BE2C (cell line): ENCODE measurements at regions not wholly inside any gene's neighbourhood (a gene's known extent, or its start where the extent isn't known, plus 50 kb on each side); places are given as distances from the start of the nearest gene placed in this dataset.
"Not testable (repeated sequence)": the region's sequence is repeated elsewhere in the genome, so short reads cannot be mapped to it uniquely, and the experiment has no call there.

Experiments used
- DNase-seq: peaks from one replicate; pipeline ENCODE4 v3.0.0-alpha.2; 2020
- H3K27me3 ChIP-seq: fragments of 250-450 bp; sonication (Bioruptor Pico); 2 replicates; pipeline ENCODE4 v1.5.1; 2020; ENCODE audit warnings: mild to moderate bottlenecking
- H3K36me3 ChIP-seq: fragments of 250-450 bp; sonication (Bioruptor Pico); 2 replicates; pipeline ENCODE4 v1.5.1; 2020; ENCODE audit warnings: mild to moderate bottlenecking
- H3K4me1 ChIP-seq: fragments of 250-450 bp; sonication (Bioruptor Pico); 2 replicates; pipeline ENCODE4 v1.5.1; 2020
- H3K4me3 ChIP-seq: 2 replicates; pipeline ENCODE4 v1.5.1; 2011; ENCODE audit warnings: low read depth, low read length
- H3K9me3 ChIP-seq: fragments of 250-450 bp; sonication (Bioruptor Pico); 2 replicates; pipeline ENCODE4 v1.5.1; 2020
- CTCF ChIP-seq: IDR thresholded peaks from 2 replicates; pipeline ENCODE4 v1.5.1; 2012; ENCODE audit warnings: mild to moderate bottlenecking, low read depth, low read length

- no peak overlapping the region for H3K4me3 ChIP-seq
- H3K4me1 ChIP-seq, result no peaks in the 10 kb centered on the region
- DNase-seq, result no peak
- no peaks in the 10 kb centered on the region for H3K36me3 ChIP-seq
- no peaks in the 10 kb centered on the region; the same call in 1 of the 2 replicates for H3K9me3 ChIP-seq
- no peak for TF ChIP-seq CTCF
- no peaks in the 10 kb centered on the region for H3K27me3 ChIP-seq
Observed at GRCh38 chr17:69695646-69696045, 281.1 kb downstream of the MAP2K6 start.

- Histone ChIP-seq H3K36me3 (no peaks in the 10 kb centered on the region), H3K4me1 (no peaks in the 10 kb centered on the region), H3K4me3 (no peak overlapping the region), H3K9me3 (no peaks in the 10 kb centered on the region; the same call in 1 of the 2 replicates), H3K27me3 (no peaks in the 10 kb centered on the region)
- DNase-seq, result no peak
- TF ChIP-seq CTCF, result no peak
Observed at GRCh38 chr17:69696650-69697049, 282.2 kb downstream of the MAP2K6 start.

- H3K36me3 ChIP-seq, H3K27me3 ChIP-seq, H3K4me3 ChIP-seq, H3K9me3 ChIP-seq, DNase-seq, H3K4me1 ChIP-seq: not testable (repeated sequence)
Observed at GRCh38 chr17:69698352-69698751, 283.9 kb downstream of the MAP2K6 start.

- Histone ChIP-seq H3K27me3 (no peaks in the 10 kb centered on the region), H3K4me1 (no peaks in the 10 kb centered on the region), H3K9me3 (no peaks in the 10 kb centered on the region; the same call in 1 of the 2 replicates), H3K4me3 (no peak overlapping the region), H3K36me3 (no peaks in the 10 kb centered on the region)
- no peak for DNase-seq
- TF ChIP-seq CTCF, result no peak
Observed at GRCh38 chr17:69702078-69702477, 287.6 kb downstream of the MAP2K6 start.

GRCh38 chr17:69703751-69704150 is 289.3 kb downstream of the MAP2K6 start:
- Histone ChIP-seq H3K36me3 (no peaks in the 10 kb centered on the region), H3K9me3 (no peaks in the 10 kb centered on the region), H3K4me1 (no peaks in the 10 kb centered on the region), H3K27me3 (no peaks in the 10 kb centered on the region), H3K4me3 (no peak overlapping the region)
- TF ChIP-seq CTCF, result no peak
- no peak for DNase-seq

- H3K36me3 ChIP-seq, result no peaks in the 10 kb centered on the region
- H3K27me3 ChIP-seq, result no peaks in the 10 kb centered on the region
- H3K9me3 ChIP-seq, result no peaks in the 10 kb centered on the region
- no peaks in the 10 kb centered on the region for H3K4me1 ChIP-seq
- no peak overlapping the region for H3K4me3 ChIP-seq
- no peak for DNase-seq
- no peak for TF ChIP-seq CTCF
Observed at GRCh38 chr17:69704935-69705334, 290.4 kb downstream of the MAP2K6 start.

GRCh38 chr17:69706127-69706526 is 291.6 kb downstream of the MAP2K6 start:
- DNase-seq, result no peak
- TF ChIP-seq CTCF, result no peak
- no peaks in the 10 kb centered on the region for H3K27me3 ChIP-seq
- H3K4me1 ChIP-seq, result no peaks in the 10 kb centered on the region
- no peak overlapping the region for H3K4me3 ChIP-seq
- H3K36me3 ChIP-seq, result no peaks in the 10 kb centered on the region
- no peaks in the 10 kb centered on the region for H3K9me3 ChIP-seq
